K562 (cell line): ENCODE measurements at regions not wholly inside any gene's neighbourhood (a gene's known extent, or its start where the extent isn't known, plus 50 kb on each side); places are given as distances from the start of the nearest gene placed in this dataset.

Experiments used
- ADNP ChIP-seq: fragments of 200-800 bp; sonication (Bioruptor generic); IDR thresholded peaks from 2 replicates; pipeline ENCODE4 v1.6.1; 2016; ENCODE audit warnings: missing genetic modification characterization, missing compliant biosample characterization
- CHCHD3 ChIP-seq: fragments of 250-450 bp; sonication (Bioruptor Pico); IDR thresholded peaks from 2 replicates; pipeline ENCODE4 v2.1.2; 2022; ENCODE audit warnings: mild to moderate bottlenecking
- EZH2 ChIP-seq: IDR thresholded peaks from 2 replicates; pipeline ENCODE4 v1.6.1; 2012; ENCODE audit warnings: low read depth, mild to moderate bottlenecking, inconsistent platforms, low read length, borderline replicate concordance
- GABPA ChIP-seq: fragments of 200-800 bp; sonication (Bioruptor generic); conservative IDR thresholded peaks from 2 replicates; pipeline ENCODE4 v1.6.1; 2016; ENCODE audit warnings: low read depth, missing genetic modification characterization, missing compliant biosample characterization
- GABPB1 ChIP-seq: sonication (generic); formaldehyde crosslinking; IDR thresholded peaks from 2 replicates; pipeline ENCODE4 v1.8.0; 2022; ENCODE audit warnings: mild to moderate bottlenecking, missing genetic modification reagents
- HLTF ChIP-seq: fragments of 450-650 bp; IDR thresholded peaks from 2 replicates; pipeline ENCODE4 v1.6.1; 2016
- KDM5B ChIP-seq: fragments of 200-600 bp; sonication (generic); IDR thresholded peaks from 2 replicates; pipeline ENCODE4 v1.6.1; 2012; ENCODE audit warnings: low read depth, mild to moderate bottlenecking, moderate library complexity, low read length, control low read depth, inconsistent platforms; ENCODE audit not compliant: insufficient replicate concordance
- L3MBTL2 ChIP-seq: fragments of 450-650 bp; IDR thresholded peaks from 2 replicates; pipeline ENCODE4 v1.6.1; 2016; ENCODE audit warnings: mild to moderate bottlenecking, moderate library complexity
- POLR2A ChIP-seq: fragments of 450-650 bp; conservative IDR thresholded peaks from 2 replicates; pipeline ENCODE4 v1.6.1; 2016
- YY1 ChIP-seq, 3 experiments: IDR thresholded peaks; 2 replicates each; pipeline ENCODE4 v1.6.1; 2011; ENCODE audit warnings: low read length in 2 of 3, mild to moderate bottlenecking in 2 of 3, moderate library complexity in 2 of 3, borderline replicate concordance in 1 of 3, control low read depth in 1 of 3, low read depth in 1 of 3; ENCODE audit not compliant: insufficient read depth in 3 of 3, insufficient replicate concordance in 2 of 3, control insufficient read depth in 1 of 3, insufficient read length in 1 of 3; ENCODE audit errors: extremely low read depth in 1 of 3
- TF ChIP-seq, protein P1 (sequence below), 3 experiments: IDR thresholded peaks in 2 of 3; conservative IDR thresholded peaks in 1 of 3; 2 replicates each; pipeline ENCODE4 v1.5.1; 2011 to 2012; ENCODE audit warnings: low read length in 3 of 3, mild to moderate bottlenecking in 3 of 3, control low read depth in 2 of 3, improper control_type of control experiment in 1 of 3, inconsistent platforms in 1 of 3, low read depth in 1 of 3, mixed read lengths in 1 of 3, moderate library complexity in 1 of 3; ENCODE audit not compliant: insufficient read depth in 2 of 3

DNA sequence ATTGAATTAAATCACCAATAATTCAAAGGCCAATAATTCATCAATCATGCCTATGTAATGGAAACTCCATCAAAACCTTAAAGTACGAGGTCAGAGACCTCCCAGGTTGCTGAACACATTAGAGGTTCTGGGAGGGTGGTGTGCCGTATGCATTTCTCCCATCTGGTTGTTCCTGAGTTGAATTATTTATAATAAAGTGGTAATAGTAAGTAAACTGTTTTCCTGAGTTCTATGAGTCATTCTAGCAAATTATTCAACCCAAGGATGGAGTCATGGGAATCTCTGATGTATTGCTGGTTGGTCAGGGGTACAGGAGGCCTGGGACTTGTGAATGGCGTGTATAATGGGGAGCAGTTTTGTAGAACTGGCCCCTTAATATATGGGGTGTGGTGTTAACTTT, 191.7 kb downstream of the CARTPT start:
- TF ChIP-seq GABPB1 (CRISPR knock-in tag), result no peak
- no peak for TF ChIP-seq L3MBTL2
- no peak for TF ChIP-seq ADNP
- no peak for TF ChIP-seq GABPA (tag)
- TF ChIP-seq CHCHD3 (CRISPR knock-in tag), result no peak
- TF ChIP-seq EZH2, result no peak
- TF ChIP-seq KDM5B, result no peak
- no peak for TF ChIP-seq YY1 (IDR thresholded peaks at IDR 0.05; ENCODE audit: borderline replicate concordance in 1 of 3, control insufficient read depth in 1 of 3, extremely low read depth in 1 of 3, insufficient read depth in 3 of 3, insufficient read length in 1 of 3, insufficient replicate concordance in 2 of 3, low read depth in 1 of 3, low read length in 2 of 3)
- TF ChIP-seq, protein P1, sequence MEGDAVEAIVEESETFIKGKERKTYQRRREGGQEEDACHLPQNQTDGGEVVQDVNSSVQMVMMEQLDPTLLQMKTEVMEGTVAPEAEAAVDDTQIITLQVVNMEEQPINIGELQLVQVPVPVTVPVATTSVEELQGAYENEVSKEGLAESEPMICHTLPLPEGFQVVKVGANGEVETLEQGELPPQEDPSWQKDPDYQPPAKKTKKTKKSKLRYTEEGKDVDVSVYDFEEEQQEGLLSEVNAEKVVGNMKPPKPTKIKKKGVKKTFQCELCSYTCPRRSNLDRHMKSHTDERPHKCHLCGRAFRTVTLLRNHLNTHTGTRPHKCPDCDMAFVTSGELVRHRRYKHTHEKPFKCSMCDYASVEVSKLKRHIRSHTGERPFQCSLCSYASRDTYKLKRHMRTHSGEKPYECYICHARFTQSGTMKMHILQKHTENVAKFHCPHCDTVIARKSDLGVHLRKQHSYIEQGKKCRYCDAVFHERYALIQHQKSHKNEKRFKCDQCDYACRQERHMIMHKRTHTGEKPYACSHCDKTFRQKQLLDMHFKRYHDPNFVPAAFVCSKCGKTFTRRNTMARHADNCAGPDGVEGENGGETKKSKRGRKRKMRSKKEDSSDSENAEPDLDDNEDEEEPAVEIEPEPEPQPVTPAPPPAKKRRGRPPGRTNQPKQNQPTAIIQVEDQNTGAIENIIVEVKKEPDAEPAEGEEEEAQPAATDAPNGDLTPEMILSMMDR (IDR thresholded peaks at IDR 0.05 in 2 of 3, conservative IDR thresholded peaks at IDR 0.05 in 1 of 3; ENCODE audit: insufficient read depth in 2 of 3, low read depth in 1 of 3, low read length in 3 of 3), result no peak
- TF ChIP-seq HLTF, result no peak
- no peak for TF ChIP-seq POLR2A
